ENCODE measurements at regions not wholly inside any gene's neighbourhood (a gene's known extent, or its start where the extent isn't known, plus 50 kb on each side); places are given as distances from the start of the nearest gene placed in this dataset.

GRCh38 chrX:102067966-102068723, 57.3 kb upstream of the TCEAL2 start:
- peak; percentile 49 for TF ChIP-seq RAD21 (IDR thresholded peaks at IDR 0.05; ENCODE audit: low read depth)
- TF ChIP-seq NFIC (IDR thresholded peaks at IDR 0.05) = no peak
- TF ChIP-seq TAF1 (IDR thresholded peaks at IDR 0.05; ENCODE audit: low read depth) = no peak
- no peak for TF ChIP-seq EGR1 (IDR thresholded peaks at IDR 0.05)
- TF ChIP-seq EP300 (IDR thresholded peaks at IDR 0.05; ENCODE audit: borderline replicate concordance) = no peak
- TF ChIP-seq MAX (IDR thresholded peaks at IDR 0.05) = no peak

GRCh38 chrX:102063445-102064074, 61.9 kb upstream of the TCEAL2 start:
- TF ChIP-seq YY1 (IDR thresholded peaks at IDR 0.05; ENCODE audit: low read depth) (no peak), CEBPB (IDR thresholded peaks at IDR 0.05) (no peak)

GRCh38 chrX:102044496-102044895, 81.0 kb upstream of the TCEAL2 start:
- TF ChIP-seq ZBTB7A (IDR thresholded peaks at IDR 0.05; ENCODE audit: low read depth) = no peak
- TF ChIP-seq CEBPB (IDR thresholded peaks at IDR 0.05) = no peak
- no peak for TF ChIP-seq USF1 (IDR thresholded peaks at IDR 0.05)
- no peak for TF ChIP-seq TCF12 (IDR thresholded peaks at IDR 0.05; ENCODE audit: low read depth)
- no peak for TF ChIP-seq NFIC (IDR thresholded peaks at IDR 0.05)
- no peak for TF ChIP-seq FOXM1 (IDR thresholded peaks at IDR 0.05; ENCODE audit: borderline replicate concordance, low read depth)
- TF ChIP-seq CREB1 (IDR thresholded peaks at IDR 0.05; ENCODE audit: low read depth) = no peak
- TF ChIP-seq REST (IDR thresholded peaks at IDR 0.05; ENCODE audit: low read depth) = no peak
- TF ChIP-seq MAX (IDR thresholded peaks at IDR 0.05) = no peak
- TF ChIP-seq YY1 (IDR thresholded peaks at IDR 0.05; ENCODE audit: low read depth) = no peak
- no peak for TF ChIP-seq EGR1 (IDR thresholded peaks at IDR 0.05)
- TF ChIP-seq RAD21 (IDR thresholded peaks at IDR 0.05; ENCODE audit: low read depth) = no peak
- TF ChIP-seq EP300 (IDR thresholded peaks at IDR 0.05; ENCODE audit: borderline replicate concordance) = no peak

- TF ChIP-seq NFIC (IDR thresholded peaks at IDR 0.05) (no peak), REST (IDR thresholded peaks at IDR 0.05; ENCODE audit: low read depth) (no peak), CEBPB (IDR thresholded peaks at IDR 0.05) (no peak)
These were observed 82.1 kb upstream of the TCEAL2 start for GRCh38 chrX:102043380-102043779.

GRCh38 chrX:102042372-102043325, 82.8 kb upstream of the TCEAL2 start:
- no peak for TF ChIP-seq NFIC (IDR thresholded peaks at IDR 0.05)
- no peak for TF ChIP-seq YY1 (IDR thresholded peaks at IDR 0.05; ENCODE audit: low read depth)
- no peak for TF ChIP-seq ZBTB7A (IDR thresholded peaks at IDR 0.05; ENCODE audit: low read depth)
- no peak for TF ChIP-seq USF1 (IDR thresholded peaks at IDR 0.05)
- no peak for TF ChIP-seq TAF1 (IDR thresholded peaks at IDR 0.05; ENCODE audit: low read depth)
- TF ChIP-seq EGR1 (IDR thresholded peaks at IDR 0.05) = no peak

- TF ChIP-seq CREB1 (IDR thresholded peaks at IDR 0.05; ENCODE audit: low read depth) = no peak
- no peak for TF ChIP-seq EP300 (IDR thresholded peaks at IDR 0.05; ENCODE audit: borderline replicate concordance)
- no peak for TF ChIP-seq YY1 (IDR thresholded peaks at IDR 0.05; ENCODE audit: low read depth)
- TF ChIP-seq CEBPB (IDR thresholded peaks at IDR 0.05) = no peak
- no peak for TF ChIP-seq MAX (IDR thresholded peaks at IDR 0.05)
These were observed 96.5 kb upstream of the TCEAL2 start for GRCh38 chrX:102029026-102029425.
